ENCODE measurements at regions not wholly inside any gene's neighbourhood (a gene's known extent, or its start where the extent isn't known, plus 50 kb on each side); places are given as distances from the start of the nearest gene placed in this dataset.

DNA sequence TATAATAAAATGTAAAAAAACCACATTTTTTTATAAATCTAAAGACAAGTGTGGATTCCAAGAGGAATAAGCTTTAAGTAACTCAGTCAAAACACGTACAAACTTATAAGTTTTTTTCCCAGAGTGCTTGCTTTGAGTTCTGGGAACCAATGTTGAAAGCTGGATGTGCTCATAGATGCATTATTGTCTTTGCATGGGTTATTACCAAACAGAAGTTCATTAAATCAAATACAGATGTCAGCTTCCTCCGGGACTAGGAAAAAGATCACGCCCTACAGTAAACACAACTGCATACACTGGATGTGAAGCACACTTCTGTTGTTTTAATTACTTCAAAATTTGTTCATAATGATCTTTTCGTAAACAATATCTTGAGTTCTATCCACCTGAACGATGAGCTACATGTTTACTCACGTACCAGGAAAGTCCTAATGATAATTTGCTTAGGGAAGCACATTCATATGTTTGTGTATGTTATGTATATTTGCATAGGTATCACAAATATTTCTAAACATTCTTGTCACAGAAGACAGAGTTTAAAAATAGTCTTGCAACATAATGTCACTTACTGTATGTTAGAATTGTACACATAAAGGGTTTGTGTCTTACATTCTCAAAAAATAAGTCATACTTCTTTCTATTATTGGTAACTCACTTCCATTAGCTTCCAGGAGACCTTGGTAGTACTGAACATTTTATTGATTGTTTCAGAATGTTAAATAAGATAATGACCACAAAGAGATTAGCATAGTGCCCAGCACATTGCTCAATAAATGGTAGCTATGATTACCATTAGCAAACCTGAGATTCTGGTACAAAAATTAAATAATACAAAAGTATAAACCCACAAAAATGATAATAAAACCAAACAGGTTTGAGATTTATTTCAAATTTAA lies 427.4 kb downstream of the CETN3 start:
- DNase-seq = no peak

DNA sequence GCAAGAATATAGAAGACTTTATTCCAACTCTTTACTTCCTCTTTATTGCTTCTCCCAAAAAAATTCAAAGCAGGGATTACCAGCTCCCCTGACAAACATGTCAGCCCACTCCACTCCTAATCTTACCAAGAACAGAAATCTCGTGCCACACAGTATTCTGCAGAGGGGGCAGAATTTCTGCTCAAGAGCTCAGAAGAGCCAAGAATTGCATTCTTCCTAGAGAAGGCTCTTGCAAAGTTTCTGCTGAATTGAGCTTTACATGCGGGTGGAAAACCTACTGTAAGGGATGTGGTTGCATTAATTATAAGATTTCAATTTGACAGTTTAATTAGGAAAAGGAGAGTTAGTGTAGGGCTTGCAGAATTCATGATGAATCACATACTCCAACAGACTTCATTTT lies 428.5 kb downstream of the CETN3 start:
- DNase-seq = no peak

DNA sequence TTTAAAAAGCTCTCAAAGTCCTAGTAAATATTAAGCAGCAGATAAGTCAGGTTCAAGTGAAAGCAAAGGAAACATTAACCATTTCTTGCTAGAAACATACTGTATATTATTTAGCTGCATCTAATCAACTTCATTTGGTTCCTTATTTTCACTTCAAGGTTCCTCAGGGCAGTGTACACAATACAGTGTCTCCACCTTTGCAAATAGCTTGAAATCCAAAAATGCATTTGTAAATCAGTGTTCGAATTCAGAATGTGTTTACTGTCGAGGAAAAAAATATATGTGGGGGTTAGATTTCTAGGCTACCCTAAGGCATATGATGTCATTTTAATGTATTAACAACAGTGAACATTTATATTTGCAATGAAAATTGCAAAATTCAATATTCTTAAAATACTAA lies 436.0 kb downstream of the CETN3 start:
- DNase-seq = no peak

DNA sequence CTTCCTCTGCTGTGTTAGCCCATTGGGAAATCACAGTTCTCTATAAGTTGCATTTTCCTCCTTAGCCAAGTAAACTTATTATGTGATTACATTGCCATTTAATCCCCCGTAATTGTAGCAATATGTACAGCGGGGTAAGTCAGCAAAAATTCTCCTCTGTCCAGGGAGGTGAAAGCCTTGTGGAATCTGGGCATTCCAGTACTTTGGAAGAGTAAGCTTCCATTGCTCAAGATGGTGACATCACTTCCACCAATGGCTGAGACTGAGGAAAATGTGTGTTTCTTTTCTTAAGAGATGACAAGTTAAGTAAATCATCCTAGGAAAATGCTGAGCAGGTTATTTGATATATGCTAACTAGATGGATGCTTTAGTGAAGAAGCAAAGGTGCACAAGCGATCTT lies 436.7 kb downstream of the CETN3 start:
- no peak for DNase-seq

DNA sequence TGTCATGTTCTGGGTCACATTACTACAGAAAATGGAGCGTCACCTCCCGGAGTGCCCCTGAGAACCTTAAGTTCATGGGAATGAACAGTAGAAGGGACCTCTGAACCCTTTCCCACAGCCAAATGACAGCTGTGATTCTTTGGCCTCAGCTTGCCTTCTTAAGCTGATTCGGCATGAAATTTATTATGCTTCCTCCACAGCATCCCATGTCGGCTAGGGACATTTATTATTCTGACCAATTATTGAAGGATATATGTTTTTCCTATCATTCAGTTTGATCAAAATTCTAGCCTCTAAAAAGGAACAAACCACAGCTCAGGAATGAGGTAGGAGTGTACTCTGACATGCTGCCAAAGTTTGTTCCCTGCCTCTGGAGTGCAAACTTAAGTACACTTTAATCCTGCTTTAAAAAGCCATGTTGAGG lies 440.6 kb downstream of the CETN3 start:
- no peak for DNase-seq

DNA sequence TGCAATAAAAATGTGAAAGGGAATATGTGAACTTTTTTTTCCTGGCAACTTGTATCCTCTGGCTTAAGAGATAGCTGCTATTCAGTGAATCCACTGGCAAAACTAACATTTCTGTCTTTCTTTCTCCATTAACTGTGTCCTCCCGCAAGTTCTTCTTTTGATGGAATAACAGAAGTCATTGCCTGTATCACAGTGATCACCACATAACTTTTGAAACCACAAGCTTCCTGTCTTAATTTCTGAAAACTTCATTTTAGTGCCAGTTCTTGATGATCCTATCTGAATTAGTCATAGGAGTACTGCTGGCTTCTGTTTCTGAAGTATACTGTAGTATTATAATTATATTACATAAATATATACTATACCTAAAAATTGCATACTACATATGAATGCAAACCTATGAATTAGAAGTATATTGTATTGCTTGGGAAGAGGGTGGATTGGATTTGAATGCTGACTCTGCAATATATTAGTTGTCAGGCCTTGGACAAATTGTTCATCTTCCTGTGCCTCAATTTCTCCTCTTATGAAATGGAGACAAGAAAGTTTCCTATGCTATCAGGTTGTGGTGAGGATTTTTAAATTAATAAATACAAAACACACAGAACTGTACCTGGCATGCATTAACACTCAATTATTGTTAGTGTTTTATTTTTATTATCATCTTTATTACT lies 441.6 kb downstream of the CETN3 start:
- DNase-seq = no peak

DNA sequence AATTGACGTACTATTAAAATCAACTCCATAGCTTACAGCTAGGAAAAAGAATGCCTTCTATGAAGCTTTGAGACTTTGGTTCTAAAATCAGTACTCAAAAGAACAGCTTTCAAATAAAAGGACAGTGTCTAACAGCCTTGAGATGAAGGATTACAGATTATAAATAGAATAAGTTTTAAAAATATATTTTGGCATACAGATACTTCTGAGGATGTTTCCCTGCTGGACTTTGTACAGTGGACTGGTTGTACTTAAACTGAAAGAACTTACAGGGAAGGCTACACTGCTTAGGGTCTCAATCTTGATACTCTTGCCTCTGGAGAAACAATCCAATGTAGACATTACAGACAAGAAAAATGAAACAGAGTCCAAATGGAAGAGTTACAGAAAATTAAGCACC lies 452.7 kb downstream of the CETN3 start:
- no peak for DNase-seq

DNA sequence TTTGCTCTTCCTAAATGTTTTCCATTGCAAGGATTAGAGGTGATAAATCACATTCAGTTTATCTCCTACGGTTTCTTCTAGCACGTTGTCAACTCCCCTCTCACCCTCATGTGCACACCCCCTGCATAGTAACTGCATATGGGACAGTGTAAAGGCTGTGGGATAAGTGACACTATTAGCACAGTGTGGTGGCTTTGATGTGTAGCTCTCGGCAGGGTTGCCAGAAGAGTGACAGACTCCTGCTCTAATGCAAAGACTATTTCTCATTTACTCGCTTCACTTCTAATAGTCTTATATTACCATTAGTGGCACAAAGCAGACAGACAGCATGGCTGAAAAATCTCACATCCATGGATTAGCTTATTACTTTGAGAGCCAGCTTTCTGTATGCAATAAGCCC lies 454.6 kb downstream of the CETN3 start:
- DNase-seq = no peak

DNA sequence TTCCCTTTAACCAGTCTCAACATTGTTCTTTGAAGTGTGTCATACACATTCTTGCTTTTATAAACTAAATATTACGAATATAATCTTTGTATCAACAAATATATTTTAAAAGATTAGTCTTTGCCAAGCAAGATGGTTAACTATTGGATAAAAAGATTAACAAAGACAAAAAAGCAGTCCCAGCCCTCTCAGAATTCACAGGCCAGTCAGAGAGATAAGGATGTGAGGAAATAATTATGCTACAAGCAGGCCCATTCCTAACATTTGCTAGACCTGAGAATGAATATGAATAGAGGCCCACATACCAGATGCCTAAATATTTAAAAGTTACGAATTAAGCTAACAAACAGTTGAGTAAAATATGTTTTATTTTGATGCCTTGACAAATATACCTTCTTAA lies 457.7 kb downstream of the CETN3 start:
- no peak for DNase-seq

DNA sequence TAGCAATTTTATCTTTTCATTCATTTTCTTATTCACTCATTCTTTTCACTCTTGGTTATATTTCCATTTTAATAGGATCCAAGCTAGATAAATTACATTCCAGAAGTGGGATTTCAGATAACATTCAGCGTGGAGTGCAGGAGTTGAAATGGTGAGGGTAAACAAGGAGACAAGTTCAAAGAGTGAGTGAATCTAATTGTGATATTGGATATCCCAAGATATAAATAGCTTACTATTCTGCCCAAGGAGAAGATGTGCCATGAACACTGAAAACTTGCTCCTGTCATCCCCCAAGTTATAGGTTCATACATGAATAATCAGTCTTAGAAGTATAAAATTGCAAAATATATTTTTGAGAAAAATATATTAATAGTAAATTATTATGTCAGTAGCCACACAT lies 459.3 kb downstream of the CETN3 start:
- DNase-seq = no peak

DNA sequence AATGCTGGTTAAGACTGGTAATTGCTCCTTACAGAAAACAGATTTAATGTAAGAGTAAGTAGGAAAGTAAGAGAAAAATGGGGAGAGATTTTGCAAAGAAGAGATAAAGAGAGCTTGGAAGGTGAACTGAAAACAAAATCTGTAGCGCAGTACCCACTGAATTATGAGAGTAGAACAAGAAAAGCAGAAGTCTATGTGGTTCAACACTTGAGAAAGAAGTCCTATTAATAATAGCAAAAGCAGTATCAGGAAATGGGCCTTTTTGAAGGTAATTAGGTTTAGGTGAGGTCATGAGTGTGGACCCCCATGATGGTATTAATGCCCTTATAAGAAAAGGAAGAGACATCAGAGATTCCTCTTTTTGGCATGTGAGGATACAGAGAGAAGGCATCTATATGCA lies 460.6 kb downstream of the CETN3 start:
- no peak for DNase-seq

DNA sequence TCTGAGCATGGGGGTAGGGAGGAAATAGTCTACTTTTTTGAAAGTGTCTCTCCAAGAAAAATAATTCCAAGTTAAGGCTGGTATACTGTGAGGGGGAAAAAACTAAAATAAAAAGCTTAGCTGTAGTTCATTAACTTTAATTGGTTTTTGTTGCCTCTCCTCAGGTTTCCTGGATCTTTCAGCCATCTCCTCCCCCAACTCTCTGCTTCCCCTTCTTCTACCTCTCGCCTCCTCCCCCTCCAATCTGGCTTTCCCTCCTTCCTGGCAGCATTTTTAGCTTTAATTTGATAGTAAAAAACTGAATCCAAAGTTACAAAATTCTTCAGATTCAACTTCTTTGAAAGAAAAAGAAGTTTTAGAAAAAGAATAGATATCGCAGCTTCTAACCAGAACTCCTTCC lies 462.6 kb downstream of the CETN3 start:
- DNase-seq = no peak

DNA sequence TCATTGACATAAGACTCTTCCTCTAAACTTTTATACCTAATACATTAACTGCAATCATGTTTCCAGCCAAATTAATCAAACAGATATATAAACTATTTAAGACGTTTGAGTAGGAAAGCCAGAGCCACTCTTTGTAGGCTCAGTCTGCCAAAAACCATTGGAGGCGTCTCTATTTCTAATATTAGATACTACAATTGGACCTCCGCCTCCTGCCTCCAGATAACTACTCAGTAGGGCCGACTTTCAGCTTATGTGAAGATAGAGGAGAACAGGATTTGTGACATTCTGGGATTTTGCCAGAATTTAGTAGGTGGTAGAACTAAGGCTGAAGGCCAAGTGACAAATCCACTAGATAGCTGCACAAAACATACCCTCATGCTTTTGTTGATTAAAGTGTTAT lies 463.0 kb downstream of the CETN3 start:
- DNase-seq = no peak

DNA sequence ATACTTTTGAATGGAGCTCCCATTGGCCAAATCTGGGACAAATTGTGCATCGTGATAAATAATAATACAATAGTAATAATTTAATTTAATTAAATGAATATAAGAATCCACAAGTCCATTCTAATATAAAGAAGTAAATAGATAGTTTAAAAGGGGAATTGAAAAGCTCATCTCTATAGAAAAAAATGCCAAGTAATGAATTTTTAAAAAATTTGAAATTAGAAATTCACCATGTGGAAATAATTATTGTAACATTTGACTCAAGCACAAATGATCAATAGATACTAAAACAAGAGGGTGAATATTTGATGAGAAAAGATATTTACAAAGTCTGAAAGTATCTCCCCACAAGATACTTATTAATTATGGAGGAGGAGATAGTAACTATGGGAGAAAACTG lies 467.4 kb downstream of the CETN3 start:
- DNase-seq = no peak

DNA sequence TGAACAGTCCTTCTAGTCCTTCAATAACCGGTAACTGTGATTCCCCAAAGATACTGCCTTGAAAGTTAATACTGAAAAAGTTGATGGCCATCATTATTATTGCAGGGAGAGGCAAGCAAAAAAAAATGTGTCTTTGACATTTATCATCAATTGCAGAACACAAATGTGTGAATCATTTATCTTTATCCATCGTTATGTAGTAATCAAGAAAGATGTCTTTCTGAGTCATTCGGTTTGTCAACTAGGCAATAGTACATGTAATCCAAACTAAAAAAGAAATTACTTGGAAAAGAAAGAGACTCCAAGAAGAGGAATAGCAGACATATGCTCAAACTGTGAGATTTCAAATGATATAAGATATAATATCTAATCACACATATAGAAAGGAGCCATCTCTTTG lies 473.0 kb downstream of the CETN3 start:
- DNase-seq = no peak

DNA sequence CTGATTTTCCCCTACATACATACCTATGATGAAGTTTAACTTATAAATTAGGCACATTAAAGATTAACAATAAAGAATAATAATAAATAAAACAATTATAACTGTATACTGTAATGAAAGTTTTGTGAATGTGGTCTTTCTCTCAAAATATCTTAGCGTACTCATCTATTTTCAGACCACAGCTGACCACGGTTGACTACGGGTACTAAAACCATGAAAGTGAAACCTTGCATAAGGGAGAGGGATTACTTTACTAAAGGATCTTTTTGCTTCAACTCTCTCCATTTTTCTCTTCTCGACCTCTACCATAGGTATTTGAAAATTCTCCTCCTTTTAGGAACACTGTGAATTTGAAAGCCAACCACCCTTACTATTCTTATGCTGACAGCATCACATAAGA lies 475.5 kb downstream of the CETN3 start:
- DNase-seq = no peak

DNA sequence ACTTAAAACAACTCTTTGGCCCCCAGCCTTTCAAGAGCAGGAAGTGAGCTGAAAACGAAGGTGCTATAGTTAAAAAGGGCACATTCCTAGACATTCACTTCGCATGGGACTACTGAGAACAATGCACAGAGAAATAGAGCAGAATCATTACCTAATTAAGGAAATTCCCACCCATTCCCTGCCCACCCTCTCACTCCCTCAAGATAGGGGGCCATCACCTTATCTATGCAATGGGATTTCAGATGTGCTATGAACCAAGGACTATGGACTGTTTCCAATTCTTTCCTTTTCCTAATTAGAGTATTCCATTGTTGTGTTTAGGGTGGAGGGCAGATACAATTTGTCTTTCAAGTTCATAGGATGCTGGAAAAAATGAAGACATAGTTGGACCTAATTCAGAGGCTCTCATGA lies 476.8 kb downstream of the CETN3 start:
- DNase-seq = no peak

DNA sequence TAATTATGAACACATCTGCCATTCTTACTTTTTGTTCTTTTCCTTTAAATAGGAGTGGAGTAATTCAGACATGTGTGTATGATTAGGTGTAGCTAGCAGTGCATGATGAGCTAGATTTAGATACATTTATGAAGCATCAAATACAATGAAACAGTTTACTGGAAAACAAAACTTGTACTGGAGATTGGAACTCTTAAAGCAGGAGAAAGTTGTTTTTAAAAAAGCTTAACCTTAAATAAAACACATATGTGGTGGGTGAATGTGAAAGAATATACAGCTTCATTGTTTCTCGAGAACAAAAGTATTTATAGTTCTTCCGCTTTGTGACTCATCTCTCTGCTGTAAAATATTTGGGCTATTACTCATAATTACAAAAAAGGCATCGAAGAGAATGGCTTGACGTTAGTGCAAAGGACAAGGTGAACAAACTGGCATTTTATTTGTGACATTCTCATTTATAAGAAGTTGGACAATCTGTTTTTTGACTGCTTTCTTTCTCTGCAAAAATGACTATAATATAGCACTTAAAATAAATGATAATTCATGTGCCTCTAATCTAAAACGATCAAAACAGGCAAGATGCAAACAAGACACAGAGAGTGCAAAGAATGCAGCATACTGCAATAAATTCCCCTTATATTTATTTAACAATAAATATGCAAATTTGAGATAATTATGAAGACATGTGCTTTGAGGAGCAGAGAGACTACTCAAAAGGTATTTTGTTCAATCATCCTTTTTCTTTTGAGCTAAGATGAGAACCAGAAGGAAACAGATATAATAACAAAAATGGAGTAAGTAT lies 478.8 kb downstream of the CETN3 start:
- no peak for DNase-seq

DNA sequence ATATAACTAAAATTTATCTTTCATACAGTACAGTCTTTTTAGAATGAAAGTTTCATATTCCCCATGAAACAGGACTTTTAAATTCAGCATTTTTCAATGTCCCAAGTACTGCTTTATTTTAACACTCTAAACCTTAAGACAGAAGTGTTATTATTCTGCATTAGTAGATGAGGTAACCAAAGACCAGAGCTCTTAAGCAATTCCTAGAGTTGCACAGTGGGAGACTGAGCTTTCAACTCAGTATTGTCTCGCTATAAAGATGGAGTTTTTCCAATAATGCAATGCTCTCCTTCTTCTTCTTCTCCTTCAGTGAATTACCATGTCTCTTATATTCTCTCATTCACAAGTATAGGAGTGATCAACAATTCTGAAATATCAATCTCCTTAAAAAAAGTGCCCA lies 479.7 kb downstream of the CETN3 start:
- no peak for DNase-seq

DNA sequence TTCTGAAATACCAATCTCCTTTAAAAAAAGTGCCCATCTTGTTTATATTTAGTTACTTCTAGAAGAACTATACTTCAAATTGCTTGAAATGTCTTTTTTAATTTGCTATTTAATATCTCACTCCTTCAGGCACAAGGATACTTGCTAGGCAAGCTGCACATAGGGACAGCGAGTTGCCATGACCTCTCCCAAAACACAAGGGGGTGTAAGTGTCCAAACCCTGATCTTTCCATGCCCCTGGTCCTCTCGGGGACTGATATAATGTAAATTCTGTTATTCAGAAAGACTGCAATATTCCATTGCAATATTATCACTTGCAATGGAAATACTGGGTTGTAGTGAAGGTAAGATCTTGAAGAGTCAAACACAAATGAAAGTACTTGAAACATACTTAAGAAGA lies 480.4 kb downstream of the CETN3 start:
- DNase-seq = no peak

DNA sequence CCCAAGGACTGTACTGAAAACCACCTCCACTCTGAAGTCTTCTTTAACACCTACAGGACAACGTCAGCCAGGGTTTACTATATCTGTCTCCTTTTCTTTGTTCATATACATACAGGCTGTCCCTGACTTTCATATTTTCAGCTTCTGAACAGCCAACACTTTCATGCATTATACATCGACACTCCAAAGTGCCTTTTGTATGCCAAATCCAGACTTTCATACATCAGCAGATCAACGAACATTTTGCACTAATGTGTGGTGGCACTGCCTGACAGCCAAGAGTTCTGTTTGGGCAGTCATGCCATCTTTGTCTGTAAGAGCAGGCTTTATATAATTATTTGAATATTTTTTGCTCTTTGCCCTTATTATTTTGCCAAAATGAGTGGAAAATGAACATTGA lies 487.4 kb downstream of the CETN3 start:
- no peak for DNase-seq

DNA sequence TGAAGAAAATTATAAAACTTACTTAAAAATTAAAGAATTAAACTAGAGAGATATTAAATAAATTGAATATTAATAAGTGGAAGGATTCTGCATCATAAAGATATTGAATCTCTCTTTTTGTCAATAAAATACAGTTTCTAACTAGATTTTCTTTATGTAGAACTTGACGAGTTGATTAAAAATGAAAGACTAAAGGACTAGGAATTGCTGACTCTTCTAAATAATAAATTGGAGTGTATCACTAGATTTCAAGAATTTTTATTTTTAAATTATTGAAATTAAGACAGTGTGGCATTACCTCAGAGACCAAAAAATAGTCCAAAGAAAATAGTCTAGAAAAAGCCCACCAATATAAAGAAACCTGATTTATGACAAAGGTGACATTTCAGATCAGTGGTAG lies 492.4 kb downstream of the CETN3 start:
- no peak for DNase-seq

DNA sequence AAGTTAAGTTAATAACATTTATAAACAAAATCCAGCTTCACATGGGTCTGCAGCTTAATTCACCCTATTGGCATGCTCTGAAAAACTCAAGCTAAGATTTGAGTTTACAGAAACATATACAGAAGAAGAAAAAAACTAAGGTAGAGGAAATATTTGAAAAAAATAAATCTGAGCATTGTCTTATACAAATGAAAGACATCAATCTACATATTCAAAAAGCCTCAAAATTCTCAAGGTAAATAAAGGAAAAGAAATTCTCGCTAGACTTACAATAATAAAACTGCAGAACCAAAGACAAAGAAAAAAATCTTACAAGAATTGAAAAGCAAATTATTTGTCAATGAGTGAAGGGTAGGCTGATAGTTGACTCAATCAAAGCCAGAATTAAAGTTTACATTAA lies 493.4 kb downstream of the CETN3 start:
- DNase-seq = no peak

DNA sequence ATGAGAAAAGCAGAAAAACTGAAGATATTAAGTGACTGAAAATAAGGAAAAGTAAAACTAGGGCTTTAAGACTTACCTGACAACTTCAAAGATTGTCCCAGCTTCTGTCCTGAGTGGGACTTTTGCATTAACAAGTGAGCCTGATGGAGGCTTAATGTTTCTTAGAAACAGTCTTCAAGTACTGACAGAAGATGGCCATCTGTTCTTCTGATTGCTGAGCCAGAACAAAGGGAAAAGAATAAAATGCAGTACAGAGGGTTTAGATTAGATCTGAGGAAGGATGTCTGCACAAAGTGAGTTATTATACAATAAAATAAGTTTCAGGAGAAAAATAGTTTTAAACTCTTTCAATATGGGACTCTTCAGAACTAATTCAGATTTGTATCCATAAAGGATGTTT lies 500.7 kb downstream of the CETN3 start:
- DNase-seq = no peak

All from activated naive CD4-positive, alpha-beta T cell (primary cell).